Mesothelial cell of epicardium (in vitro differentiated cells): ENCODE measurements at regions not wholly inside any gene's neighbourhood (a gene's known extent, or its start where the extent isn't known, plus 50 kb on each side); places are given as distances from the start of the nearest gene placed in this dataset.

ENCODE experiments used
- DNase-seq, 2 experiments: peaks; one replicate each; pipeline ENCODE4 v3.0.0; 2021; ENCODE audit warnings: low spot score in 2 of 2; ENCODE audit not compliant: unreplicated experiment in 2 of 2
- H3K27ac Mint-ChIP-seq: 2 replicates; pipeline ENCODE4 v1.8.0; 2021; ENCODE audit warnings: mixed read lengths
- H3K27me3 Mint-ChIP-seq: 2 replicates; pipeline ENCODE4 v1.8.0; 2021; ENCODE audit warnings: low read depth, mixed read lengths
- H3K36me3 Mint-ChIP-seq: 2 replicates; pipeline ENCODE4 v1.8.0; 2021; ENCODE audit warnings: mixed read lengths
- H3K4me1 Mint-ChIP-seq: 2 replicates; pipeline ENCODE4 v1.8.0; 2021; ENCODE audit warnings: mixed read lengths
- H3K4me3 Mint-ChIP-seq: 2 replicates; pipeline ENCODE4 v1.8.0; 2021; ENCODE audit warnings: mild to moderate bottlenecking, moderate library complexity, mixed read lengths
- H3K9me3 Mint-ChIP-seq: 2 replicates; pipeline ENCODE4 v1.8.0; 2021; ENCODE audit warnings: mixed read lengths
- CTCF ChIP-seq: fragments of 200-600 bp; sonication (generic); IDR thresholded peaks from one replicate; pipeline ENCODE4 v1.5.0; 2021; ENCODE audit warnings: antibody characterized with exemption; ENCODE audit not compliant: unreplicated experiment

DNA sequence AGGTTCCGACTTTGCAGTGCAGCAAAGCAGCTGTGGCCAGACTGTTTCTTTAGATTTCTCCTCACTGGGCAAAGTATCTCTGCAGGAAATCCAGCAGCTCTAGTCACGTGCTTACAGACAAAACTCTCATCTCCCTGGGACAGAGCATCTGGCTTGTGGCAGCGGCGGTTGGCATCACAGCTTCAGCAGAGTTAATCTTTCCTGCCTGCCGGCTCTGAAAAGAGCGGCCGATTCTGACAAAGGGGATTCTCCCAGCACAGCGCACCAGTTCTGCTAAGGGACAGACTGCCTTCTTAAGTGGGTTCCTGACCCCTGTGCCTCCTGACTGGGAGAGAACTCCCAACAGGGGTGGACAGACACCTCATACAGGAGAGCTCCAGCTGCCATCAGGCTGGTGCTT is 1357.3 kb upstream of the TENM4 start:
- Mint-ChIP-seq H3K4me3 (no peak overlapping the region), H3K9me3 (peaks cover 51% of the 10 kb centered on the region), H3K27ac (no peak overlapping the region), H3K27me3 (no peaks in the 10 kb centered on the region), H3K4me1 (no peaks in the 10 kb centered on the region), H3K36me3 (peaks cover 19% of the 10 kb centered on the region)
- TF ChIP-seq CTCF = no peak
- no peak for DNase-seq

DNA sequence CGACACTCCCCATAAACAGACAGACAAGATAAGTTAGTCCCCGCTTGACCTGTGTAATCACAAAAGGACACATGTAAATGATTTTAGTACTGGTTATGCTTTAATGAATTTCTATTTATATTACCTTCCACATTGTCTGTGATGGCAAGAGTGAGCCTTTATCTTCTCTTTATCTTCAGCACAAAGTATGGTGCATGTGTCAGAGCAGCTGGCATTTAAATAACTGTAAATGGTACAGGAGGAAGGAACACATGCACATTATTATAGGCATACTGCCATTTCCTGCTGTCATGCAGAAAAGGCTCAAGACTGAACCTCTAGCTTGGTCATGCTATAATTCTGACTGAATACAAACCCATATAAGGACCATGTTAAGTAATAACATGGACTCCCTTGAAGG is 1342.7 kb upstream of the TENM4 start:
- H3K27ac Mint-ChIP-seq = no peak overlapping the region
- DNase-seq = no peak
- H3K9me3 Mint-ChIP-seq = peaks cover 6% of the 10 kb centered on the region
- no peak overlapping the region for H3K4me3 Mint-ChIP-seq
- H3K36me3 Mint-ChIP-seq = no peaks in the 10 kb centered on the region
- H3K27me3 Mint-ChIP-seq = no peaks in the 10 kb centered on the region
- peaks cover 14% of the 10 kb centered on the region for H3K4me1 Mint-ChIP-seq
- no peak for TF ChIP-seq CTCF

DNA sequence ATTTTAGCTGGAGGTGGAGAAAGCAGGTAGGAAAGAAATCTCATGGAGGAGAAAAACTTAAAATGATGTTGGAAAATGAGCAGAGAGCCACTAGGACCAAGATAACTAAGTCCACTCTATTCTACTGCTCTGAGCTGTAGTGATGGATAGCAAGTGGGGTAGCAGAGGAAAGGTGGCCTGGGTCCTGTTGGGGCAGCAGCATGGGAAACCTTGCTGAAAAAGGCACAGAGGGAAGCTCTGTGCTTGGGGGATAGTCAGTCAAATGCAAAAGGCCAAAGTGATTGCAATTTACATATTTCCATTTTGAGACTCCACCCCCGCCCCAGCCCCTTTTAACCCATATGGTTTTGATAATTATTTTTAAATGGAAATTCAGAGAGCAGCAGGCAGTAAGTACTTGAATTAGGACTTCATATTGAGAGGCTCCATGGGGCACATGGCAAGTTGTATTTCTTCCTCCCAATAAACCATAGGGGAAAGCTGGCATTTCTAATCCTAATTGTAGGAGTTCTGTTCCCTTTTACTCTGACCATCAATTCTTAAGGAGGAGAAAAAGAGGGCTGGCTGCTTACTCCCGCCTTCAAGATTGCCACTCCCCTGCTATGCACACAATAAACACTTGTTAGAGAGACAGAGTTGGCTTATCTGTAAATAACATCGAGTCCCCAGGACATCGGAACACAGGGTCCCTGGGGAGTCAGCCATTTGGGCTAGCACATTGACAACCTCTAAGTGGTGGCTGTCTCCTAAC is 1341.5 kb upstream of the TENM4 start:
- no peak for TF ChIP-seq CTCF
- peaks cover 6% of the 10 kb centered on the region for H3K9me3 Mint-ChIP-seq
- no peaks in the 10 kb centered on the region for H3K27me3 Mint-ChIP-seq
- H3K4me1 Mint-ChIP-seq = peaks cover 14% of the 10 kb centered on the region
- no peak overlapping the region for H3K4me3 Mint-ChIP-seq
- no peak overlapping the region for H3K27ac Mint-ChIP-seq
- H3K36me3 Mint-ChIP-seq = no peaks in the 10 kb centered on the region
- DNase-seq = no peak

- no peak for TF ChIP-seq CTCF
- no peaks in the 10 kb centered on the region for H3K27me3 Mint-ChIP-seq
- no peak overlapping the region for H3K4me3 Mint-ChIP-seq
- H3K27ac Mint-ChIP-seq = peak overlapping the region; percentile 62
- no peak for DNase-seq
- peaks cover 6% of the 10 kb centered on the region for H3K9me3 Mint-ChIP-seq
- peaks cover 14% of the 10 kb centered on the region for H3K4me1 Mint-ChIP-seq
- no peaks in the 10 kb centered on the region for H3K36me3 Mint-ChIP-seq
Observed at GRCh38 chr11:80779905-80780605, 1339.2 kb upstream of the TENM4 start.

DNA sequence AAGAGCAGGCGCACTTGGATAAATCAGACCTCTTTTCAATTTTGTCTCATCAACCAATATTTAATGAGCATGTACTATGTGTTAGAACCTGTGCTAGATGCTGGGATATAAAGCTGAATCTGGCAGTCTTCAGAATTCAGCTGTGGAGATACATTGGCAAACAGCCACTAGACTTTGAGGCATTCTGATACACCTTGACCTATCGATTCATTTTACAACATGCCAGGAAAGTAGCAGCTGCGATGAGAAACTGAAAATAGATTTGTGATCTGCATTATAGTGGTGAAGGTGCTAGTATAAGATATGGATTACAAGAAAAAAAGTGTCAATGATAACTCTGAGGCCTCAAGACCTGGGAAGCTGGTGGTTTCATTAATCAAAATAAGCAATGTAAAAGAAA is 1338.1 kb upstream of the TENM4 start:
- Mint-ChIP-seq H3K9me3 (peaks cover 6% of the 10 kb centered on the region), H3K4me1 (peaks cover 14% of the 10 kb centered on the region), H3K36me3 (no peaks in the 10 kb centered on the region), H3K27me3 (no peaks in the 10 kb centered on the region), H3K27ac (no peak overlapping the region), H3K4me3 (no peak overlapping the region)
- no peak for DNase-seq
- TF ChIP-seq CTCF = no peak
